AG09319 (cell line): ENCODE measurements at regions not wholly inside any gene's neighbourhood (a gene's known extent, or its start where the extent isn't known, plus 50 kb on each side); places are given as distances from the start of the nearest gene placed in this dataset.

Experiments used
- DNase-seq: peaks from one replicate; pipeline ENCODE4 v3.0.0-alpha.2; 2010; ENCODE audit warnings: low read depth; ENCODE audit errors: extremely low read depth
- CTCF ChIP-seq: IDR thresholded peaks from 2 replicates; pipeline ENCODE4 v1.5.1; 2011; ENCODE audit warnings: low read depth, mild to moderate bottlenecking, inconsistent platforms, low read length, moderate library complexity

DNA sequence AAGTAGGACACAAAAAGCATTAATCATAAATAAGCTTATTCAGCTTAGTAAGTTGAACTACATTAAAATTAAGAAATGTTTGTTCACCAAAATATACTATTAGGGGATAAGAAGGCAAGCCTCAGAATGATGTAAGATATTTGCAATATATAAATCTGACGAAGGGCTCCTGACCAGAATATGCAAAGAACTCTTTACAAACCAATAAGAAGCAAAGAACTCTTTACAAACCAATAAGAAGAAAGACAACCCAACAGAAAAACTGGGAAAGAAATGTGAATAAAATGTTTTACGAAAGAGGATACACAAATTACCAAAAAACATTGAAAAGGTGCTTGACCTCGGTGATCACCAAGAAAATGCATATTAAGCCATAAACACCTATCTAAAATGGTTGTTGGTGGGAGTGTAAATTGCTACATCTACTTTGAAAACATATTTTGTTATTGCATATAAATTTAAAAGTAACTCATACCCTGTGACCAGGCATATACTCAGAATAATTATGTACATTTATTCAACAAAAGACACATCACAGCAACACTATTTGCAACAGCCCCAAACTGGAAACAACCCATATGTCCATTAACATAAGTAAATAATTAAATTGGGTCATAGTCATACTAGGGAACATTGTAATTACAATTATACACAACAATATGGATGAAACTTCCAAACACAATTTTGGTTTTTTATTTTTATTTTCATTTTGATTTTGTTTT lies 83.3 kb upstream of the CTBP2 start:
- no peak for DNase-seq
- no peak for TF ChIP-seq CTCF

GRCh38 chr10:125238682-125239081 lies 78.3 kb upstream of the CTBP2 start:
- no peak for TF ChIP-seq CTCF

GRCh38 chr10:125236091-125236490 lies 75.7 kb upstream of the CTBP2 start:
- no peak for DNase-seq
- no peak for TF ChIP-seq CTCF

More at GRCh38 chr10:125238682-125239081, 78.3 kb upstream of the CTBP2 start:
- no peak for DNase-seq

DNA sequence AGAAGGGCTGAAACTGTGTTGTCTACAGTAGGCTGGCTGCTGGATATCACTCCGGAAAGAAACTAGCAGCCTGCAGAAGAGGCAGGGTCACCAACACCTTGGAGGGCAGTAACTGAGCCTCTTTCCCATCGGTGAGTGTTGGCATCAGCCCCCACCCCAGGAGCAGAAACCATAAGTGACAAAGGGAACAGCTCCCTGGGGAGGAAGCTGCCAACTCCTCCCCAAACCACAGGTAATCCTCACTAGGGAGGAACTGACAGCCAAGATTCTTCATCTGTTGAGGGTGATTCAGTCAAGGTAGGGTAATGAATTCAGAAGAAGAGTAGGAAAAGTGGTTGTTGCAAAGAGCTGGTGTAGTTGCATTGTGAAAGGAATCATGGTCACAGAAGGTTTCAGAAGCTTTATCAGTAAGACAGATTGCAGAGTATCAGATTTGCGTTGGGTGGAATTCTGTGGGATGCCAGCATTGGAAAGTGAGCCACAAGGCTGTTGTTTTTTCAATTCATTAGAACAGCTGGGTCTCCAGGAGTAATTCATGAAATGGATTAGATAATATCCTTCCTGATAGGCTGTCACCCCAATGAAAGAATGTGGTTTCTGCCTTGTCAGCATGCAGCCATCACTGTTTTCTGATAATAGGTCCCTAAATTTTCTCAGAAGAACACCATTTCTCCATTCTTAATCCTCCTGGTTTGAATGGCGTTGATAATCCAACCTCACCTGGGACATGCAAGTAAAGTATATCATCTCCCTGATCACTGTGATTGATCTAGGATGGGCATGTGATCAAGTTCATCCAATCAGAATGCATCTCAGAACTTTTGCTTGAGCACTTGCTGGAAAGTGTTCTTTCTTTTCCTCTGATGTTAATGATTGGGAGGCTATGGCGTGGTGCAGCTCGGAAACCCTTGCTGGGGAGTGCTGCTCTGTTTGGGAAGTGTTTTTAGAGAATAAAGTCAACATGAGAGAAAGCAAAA lies 75.0 kb upstream of the CTBP2 start:
- no peak for TF ChIP-seq CTCF
- DNase-seq, result no peak

GRCh38 chr10:125234576-125234975 lies 74.2 kb upstream of the CTBP2 start:
- peak; percentile 15 for DNase-seq

DNA sequence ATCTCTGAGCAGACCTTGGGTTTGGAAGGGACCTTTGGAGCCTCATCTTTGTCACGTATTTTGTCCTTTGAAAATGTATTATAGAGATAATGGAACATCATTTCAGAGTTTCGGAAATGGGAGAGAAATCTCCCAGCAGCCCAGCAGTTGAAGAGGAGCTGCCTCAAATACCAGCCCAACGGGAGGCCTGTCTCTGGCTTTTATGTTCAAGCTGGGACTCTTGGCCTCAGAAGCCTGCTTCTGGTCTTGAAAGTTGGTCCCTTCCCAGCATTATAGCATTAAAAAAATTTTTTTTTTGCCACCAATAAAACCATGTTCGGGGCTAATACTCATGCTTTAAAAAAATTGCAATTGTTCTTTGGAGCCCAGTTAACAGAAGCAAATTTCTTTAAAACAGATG lies 73.4 kb upstream of the CTBP2 start:
- DNase-seq, result no peak
- TF ChIP-seq CTCF, result no peak

GRCh38 chr10:125232841-125233240 lies 72.5 kb upstream of the CTBP2 start:
- no peak for DNase-seq
- TF ChIP-seq CTCF, result no peak
